HG03103 (cell line): ENCODE measurements at regions not wholly inside any gene's neighbourhood (a gene's known extent, or its start where the extent isn't known, plus 50 kb on each side); places are given as distances from the start of the nearest gene placed in this dataset.

Experiments used
- ATAC-seq: cut with Tn5 transposase; IDR thresholded peaks from one replicate; pipeline ENCODE4 v1.9.1; 2021; ENCODE audit warnings: low read depth; ENCODE audit not compliant: unreplicated experiment

DNA sequence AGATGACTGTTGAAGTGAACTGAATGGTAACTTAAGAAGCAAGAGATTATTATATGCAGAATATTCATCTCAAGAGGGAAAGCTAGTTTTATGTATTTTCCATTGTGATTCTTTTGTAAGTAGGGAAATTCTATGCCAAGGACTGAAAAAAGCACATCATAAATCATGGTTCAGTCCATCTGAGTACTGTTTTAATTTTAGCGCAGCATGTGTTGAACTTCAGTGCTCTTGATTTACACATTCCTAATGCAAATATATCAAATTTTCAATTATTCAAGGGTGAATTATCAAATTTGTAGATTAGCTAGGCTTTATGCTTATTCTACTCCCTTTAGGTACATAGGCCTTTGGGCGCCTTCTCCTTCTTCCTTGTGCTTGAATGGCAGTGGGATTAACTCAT is 50.3 kb upstream of the TCF12 start:
- ATAC-seq: no peak

DNA sequence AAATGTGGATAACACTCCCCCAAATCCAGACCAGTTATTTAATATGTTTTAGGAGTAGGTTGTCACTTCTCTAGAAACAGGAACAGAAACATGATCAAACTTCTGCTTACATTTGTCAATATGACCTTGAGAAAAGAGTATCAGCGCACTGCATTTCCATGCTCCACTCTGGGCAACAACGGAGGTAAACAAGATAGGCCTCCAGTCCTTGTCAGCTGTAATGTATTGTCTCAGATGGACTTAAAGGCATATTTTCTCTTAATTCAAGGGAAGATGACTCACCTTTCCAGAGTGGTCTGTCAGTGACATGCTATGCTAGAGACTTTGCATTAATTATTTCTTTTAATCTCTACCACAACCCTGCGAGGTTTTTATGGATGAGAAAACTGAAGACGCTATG is 51.6 kb upstream of the TCF12 start:
- no peak for ATAC-seq

DNA sequence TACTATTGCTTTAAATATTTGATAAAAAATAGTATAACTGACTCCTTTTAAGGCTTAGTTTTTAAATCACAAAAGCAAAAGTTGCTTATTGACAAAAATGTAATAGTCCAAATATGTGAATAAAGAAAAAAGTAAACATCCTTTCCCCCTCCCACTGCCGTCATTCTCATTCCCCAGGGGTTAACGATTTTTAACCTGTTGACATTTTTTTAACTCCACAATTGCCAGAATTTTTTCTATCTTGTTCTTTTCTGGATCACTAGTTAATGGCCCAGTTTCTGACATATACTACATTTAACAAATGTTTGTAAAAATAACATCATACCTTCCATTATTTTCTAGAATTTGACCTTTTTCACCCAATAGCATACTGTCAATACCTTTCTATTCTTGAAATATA is 60.6 kb upstream of the TCF12 start:
- ATAC-seq: no peak

DNA sequence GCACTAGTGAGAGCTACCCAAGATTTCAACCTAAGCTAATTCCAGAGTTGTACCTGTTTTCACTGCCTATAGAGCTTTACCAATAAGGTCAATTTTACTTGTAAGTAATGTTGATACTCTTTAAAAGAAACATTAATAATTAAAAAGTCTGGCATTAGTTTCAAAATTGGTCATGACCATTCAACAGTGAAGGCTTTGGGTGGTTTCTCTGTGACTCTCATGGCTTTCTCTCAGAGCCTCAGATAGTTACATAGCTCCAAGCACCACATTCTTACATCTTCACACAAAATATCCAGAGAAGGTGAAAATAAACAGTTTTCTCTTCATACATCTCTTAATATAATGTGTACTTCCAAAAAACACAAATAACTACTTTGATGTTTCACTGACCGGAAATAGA is 61.5 kb upstream of the TCF12 start:
- ATAC-seq: no peak

DNA sequence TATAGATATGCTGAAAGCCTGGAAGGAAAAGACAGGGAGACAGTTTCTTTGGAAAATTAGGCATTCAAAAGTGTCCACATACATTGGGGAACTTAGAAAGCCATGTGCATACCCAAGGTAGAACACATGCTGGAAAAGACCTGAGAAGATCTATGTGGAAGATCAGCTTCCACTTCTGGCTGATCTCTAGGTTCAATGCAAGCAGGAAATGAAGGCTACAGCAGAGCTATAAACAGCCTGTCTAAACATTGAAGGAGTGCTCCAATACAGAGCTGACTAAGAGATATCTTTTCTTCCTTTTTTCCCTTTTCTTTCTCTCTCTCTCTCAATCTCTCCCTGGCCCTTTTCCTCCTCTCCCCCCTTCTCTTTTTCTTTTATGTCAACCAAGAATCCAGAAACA is 73.6 kb upstream of the TCF12 start:
- no peak for ATAC-seq

DNA sequence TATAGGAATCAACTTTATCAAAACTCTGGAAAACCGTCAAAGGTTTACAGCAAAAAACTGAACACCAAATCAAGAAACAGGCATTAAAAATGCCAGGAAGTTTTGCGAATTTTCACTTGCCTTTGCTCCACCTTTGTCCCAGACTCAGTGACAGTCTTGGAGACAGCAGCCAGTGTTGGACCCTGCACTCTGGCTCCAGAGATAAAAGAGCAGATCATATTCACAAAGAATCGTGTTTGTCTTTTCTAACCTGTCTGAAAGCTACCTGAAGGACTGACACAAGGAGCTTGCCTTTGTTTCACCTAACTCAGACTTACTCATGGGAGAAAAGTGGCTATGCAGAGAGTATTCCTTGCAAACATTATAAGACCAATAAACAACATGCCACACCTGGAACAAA is 74.0 kb upstream of the TCF12 start:
- no peak for ATAC-seq

DNA sequence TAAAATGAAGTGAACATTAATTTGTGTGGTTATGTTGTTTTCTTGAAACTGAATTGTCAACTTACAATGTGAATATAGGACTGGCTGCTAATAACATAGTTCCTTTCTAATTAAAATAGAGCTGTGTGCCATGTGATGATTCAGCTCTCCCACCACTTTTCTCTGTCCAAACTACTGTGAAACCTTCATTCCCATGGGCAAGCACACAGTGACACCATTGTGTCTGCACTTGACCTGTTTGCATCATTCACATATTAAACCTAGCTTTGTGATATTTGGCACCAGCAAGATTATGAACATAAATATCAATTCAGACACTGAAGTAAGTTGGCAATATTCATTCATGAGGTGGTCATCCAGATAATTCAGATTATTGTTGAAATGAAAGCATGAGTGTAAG is 78.8 kb upstream of the TCF12 start:
- ATAC-seq: no peak

DNA sequence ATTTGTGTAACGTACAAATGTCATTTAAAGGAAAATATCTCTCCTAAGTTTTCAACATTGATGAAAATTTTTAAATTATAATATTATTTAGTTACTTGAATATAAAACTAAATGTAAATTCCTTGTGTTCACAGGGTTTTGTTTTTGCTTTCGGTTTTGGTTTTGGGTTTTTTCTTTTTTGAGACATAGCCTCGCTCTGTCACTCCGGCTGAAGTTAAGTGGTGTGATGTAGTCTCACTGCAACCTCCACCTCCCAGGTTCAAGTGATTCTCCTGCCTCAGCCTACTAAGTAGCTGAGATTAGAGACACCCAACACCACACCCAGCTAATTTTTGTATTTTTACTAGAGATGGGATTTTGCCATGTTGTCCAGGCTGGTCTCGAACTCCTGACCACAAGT is 79.3 kb upstream of the TCF12 start:
- ATAC-seq: no peak

DNA sequence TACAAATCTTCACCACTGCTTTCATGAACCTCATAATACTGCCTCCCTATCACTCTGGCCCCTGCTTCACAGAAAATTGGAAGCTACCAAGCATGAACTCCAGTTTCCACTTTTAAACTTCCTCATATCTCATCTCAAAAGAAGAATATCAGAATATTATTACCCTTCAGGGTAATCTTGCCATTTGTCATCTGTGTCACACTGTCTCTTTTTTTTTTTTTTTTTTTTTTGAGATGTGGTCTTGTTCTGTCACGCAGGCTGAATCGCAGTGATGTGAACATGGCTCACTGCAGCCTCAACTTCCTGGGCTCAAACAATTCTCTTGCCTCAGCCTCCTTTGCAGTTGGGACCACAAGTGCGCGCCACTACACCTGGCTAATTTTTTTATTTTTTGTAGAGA is 80.4 kb upstream of the TCF12 start:
- no peak for ATAC-seq

DNA sequence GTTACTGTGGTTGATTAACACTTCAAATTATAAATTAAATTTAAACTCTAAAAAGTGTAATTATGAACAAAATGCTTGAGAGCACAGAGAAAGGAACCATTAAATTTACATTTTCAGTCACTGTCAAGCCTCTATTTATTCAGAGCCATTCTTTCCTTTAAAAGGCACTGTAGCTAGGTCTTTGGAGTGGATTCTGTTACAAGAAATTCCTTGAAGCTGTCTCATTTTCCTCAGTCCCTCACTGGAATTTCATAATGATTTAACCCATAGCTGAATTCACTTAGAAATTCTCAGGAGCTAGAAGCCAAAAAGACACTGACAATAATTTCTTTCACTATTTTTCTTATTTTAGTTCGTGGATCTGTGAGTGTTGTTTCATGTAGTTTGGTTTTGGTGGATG is 81.2 kb upstream of the TCF12 start:
- no peak for ATAC-seq

DNA sequence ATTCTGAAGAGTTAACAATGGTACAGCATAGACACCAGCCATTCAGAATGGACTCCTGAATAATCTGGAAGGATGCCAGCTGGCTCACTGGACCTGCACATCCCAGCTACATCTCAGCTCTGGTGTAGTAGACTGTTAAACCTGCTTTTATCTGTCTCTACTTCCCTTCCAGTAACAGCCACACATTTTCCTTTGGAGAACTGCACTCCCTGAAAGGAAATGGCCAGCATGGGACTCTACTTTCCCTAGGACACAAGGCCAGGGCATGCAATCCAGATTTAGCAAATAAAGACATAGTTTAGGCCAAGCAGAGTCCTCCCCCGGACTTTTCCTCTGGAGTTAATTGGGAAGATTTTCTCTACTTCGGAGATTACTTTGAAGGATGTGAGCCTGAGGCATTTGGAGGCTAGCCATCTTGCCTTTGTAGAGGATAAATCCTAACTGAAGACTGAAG is 82.7 kb upstream of the TCF12 start:
- no peak for ATAC-seq

DNA sequence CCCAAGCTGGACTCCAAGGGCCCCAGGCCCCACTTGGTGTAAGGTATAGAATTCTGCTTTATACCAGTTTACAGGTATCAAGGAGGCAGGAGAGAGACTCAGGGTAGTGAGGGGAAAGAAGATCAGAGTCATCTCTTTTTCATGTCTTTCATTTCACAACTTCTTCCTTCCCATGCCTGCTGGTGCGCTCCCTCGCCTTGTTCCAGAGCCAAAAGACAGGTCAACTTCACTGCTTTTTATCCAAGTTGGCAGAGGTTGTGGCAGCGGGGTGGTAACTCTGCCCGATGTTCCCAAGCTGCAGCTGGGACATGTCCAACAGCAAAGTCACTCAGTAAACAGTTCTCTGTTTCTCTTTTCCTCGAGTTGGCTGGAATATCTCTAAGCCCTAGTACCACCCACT is 86.3 kb upstream of the TCF12 start:
- ATAC-seq: no peak

DNA sequence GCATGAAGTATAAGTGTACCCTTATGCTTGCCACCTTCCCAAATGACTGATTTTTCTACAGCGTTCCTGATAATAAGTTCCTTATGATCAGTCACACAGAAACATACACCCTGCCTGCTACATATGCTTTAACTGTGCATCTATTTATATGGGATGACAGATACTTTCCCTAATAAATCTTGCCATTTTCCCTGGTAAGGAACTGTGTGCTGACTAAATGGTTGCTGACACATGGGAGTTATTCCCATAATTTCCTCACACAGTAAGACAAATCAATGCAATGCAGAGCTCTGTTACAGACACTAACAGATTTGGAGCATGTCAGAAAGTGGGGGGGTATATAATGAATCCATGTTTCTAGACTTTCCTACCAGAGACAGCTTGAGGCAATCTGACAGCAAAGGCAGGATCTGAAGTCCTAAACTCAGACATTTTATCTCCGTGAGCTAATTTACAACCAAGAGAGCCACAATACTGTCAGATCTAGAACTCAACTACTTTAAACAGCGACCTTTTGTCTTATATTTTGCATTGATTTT is 86.9 kb upstream of the TCF12 start:
- no peak for ATAC-seq

DNA sequence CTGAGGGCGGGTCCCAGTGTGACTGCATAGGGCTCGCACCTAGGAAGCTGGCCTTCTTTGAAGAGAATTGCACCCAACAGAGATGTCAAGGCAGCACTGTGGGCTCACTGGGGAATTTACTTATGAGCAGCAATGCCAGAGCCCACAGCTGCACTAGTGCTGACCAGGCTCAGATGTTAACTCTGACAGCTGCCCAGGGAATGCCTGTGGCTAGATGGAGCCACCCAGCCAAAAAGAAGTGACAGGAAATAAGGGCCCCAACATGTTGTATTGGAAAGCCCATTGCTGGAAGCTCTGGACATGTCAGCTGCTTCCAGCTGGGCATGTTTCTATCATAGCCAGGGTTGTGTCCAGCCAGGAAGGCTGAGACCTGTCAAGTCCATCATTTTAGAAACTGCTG is 90.9 kb upstream of the ZNF280D start:
- no peak for ATAC-seq

DNA sequence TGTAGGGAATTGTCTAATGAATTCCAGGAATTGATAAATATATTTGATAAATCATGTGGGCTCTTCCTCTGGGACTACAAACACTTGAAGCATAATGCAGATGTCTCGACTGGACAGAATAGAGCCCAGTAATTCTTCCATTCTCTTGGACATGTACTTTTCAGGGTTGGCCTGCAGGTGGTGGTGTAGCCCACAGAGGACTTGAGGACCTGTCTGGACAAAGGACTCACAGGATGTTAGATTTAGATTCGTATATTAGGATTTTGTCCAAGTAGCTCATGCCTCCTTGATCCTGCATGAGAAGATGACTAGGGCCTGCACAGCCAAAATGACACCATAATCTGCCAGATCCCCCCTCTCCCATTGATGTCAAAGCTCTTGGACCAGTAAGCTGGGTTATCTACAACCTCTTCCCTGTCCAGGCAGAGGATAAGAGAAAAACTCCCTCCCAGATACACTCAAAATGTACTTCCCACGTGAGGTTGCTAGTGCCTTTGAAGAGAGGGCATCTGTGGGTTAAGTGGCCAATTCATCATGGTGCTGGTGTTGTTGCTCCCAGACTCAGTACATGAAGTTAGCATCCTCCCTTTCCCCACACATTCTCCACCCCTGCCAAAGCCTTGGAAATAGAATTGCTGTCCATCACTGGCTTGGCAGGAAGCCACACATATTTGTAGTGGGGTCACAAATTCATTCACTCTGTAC is 88.6 kb upstream of the ZNF280D start:
- peak; percentile 66 for ATAC-seq

DNA sequence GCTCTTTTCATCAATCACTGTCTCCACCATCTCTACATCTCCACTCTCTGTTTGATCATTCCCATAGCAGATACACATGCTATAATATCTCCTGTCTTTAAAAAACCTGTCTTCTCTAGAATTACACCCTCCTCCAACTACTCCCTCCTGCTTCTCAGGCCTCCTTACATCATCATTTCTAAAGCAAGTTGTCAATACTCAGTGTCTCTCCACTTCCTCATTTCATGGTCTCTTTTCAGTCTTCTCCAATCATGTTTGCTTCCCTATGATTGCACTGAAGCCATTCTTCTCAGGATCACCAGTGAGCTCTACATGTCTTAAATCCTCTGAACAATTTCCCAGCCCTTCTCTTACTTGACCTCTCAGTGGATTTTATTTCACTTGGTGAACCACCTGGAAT is 87.0 kb upstream of the ZNF280D start:
- no peak for ATAC-seq

DNA sequence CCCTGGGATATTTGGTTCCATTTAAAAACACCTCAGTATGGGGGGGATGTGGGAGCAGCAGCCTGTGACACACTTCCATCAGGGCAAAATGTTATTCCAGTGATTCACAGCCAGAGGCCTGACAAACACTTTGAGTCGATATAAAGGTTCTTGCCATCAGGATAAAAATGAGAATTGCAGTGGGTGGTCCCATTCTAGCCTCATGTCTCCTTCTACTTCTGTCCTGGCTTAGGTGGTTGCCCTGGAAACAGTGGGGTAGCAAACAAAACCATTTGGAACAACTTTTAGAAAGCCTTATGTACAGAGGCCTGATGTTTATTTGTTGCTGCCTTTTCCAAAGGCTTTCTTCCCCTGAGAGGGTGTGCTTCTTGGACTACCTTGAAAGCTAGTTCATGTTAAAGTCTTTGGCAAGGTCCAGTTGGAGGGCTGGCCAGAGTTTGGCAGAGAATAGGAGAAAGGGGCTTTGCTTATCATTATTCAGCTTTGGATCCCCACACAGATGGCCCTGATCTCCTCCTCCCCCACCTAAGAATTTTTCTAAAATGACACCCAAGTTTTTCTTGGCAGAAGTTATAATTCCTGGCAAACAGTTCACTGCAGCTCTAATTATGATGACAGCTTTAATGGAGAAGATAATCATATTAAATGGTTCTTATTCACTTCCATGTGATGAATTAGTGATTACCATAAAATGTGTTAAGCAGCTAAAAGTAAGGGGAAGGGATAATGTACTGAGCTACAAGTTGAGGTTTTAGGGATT is 84.2 kb upstream of the ZNF280D start:
- ATAC-seq: no peak

DNA sequence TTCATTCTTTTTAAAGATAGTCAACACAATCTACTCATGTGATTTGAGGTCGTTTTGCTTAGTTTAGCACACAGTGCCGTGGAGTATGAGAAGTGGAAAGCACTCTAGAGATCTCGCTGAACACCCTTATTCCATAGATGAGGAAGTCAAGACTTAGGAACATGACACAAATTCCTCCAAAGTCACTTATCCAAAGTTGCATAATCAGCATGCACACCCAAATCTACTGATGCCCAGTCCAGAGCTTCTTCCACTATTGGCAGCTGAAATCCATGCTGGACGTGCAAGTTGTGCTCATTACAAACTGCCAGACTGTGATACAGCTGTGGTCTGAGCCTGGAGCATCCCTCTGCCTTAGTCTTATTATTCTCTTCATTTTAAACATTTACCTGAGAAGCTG is 83.5 kb upstream of the ZNF280D start:
- ATAC-seq: no peak

DNA sequence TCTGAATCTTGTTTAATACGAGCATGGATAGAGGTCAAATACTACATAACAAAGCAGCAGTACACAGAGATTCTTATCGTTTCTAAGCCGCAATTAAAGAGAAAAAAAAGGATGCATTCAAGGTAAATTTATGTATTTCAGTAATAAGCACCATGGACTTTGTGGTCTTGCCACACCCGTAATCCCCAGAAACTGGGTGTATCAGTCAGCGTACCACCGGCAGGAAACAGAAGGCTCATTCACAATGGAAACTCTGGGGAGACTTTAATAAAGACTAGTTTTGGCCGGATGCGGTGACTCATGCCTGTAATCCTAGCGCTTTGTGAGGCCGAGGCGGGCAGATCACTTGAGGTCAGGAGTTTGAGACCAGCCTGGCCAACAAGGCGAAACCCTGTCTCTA is 81.9 kb upstream of the ZNF280D start:
- no peak for ATAC-seq

DNA sequence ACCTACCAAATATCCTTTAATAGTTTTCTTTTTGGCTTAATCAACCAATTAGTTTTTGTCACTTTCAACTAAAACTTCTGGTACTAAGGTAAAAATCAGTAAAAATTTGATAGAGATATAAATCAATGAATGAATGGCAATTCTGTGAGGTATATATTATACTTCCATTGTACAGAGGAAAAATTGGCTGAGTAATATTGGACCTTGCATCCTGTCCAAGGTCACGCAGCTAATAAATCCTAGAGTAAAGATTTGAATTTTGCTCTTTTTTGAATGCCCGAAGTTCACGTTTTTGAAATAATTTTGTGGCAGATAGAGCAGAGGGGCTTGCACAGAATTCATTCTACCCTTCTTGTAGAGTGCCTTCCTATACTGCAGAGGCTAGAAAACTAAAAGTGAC is 81.1 kb upstream of the ZNF280D start:
- no peak for ATAC-seq

DNA sequence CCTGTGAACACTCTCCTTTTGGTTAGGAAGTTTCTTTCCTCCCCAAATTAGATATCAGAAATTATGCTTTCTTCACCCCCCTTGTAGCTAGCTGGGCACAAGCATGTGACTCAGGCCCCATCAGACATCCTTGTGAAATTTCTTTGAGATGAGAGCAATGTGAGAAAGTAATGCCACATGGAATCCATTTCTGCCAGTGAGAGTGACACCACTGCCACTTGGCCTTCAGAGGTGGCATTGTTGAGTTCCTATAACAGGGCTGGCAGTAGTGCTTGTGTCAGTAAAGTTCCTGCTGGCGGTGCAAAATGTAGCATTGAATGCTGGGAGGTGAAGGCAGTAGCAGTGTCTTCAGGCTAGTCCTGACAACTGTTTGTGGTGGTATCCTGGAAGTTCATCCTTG is 80.7 kb upstream of the ZNF280D start:
- ATAC-seq: no peak

DNA sequence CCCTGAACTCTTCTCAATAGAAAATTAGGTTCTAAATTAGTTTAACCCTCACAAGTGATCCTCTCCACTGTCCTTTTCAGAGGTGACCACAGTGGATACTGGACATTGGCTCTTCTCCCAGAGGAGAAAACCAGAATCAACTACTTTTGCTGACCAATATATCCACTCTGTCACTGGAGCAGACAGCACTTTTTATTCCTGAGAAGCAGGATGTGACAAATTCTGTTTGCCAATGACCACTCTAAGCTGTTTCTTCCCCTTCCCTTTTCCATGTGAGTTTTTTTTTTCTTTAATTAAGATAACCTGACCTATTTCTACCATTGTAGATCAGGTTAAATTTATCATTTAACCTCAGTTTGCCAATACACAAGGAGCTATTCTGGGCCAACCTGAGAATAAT is 79.7 kb upstream of the ZNF280D start:
- ATAC-seq: no peak
